HUES6 (cell line): ENCODE measurements at regions not wholly inside any gene's neighbourhood (a gene's known extent, or its start where the extent isn't known, plus 50 kb on each side); places are given as distances from the start of the nearest gene placed in this dataset.
"Not testable (repeated sequence)": the region's sequence is repeated elsewhere in the genome, so short reads cannot be mapped to it uniquely, and the experiment has no call there.

Experiments used
- H3K27ac ChIP-seq: 2 replicates; pipeline ENCODE4 v1.7.0; 2013; ENCODE audit warnings: low read depth, mild to moderate bottlenecking, low read length, inconsistent platforms
- H3K27me3 ChIP-seq: 2 replicates; pipeline ENCODE4 v1.6.1; 2013; ENCODE audit warnings: low read length; ENCODE audit not compliant: control insufficient read depth, insufficient read depth
- H3K36me3 ChIP-seq: 2 replicates; pipeline ENCODE4 v1.6.1; 2013; ENCODE audit warnings: low read length; ENCODE audit not compliant: control insufficient read depth, insufficient read depth
- H3K4me1 ChIP-seq: 2 replicates; pipeline ENCODE4 v1.6.1; 2013; ENCODE audit warnings: low read length; ENCODE audit not compliant: control insufficient read depth, insufficient read depth
- H3K4me3 ChIP-seq: 2 replicates; pipeline ENCODE4 v1.5.1; 2013; ENCODE audit warnings: low read depth, low read length
- H3K9ac ChIP-seq: one replicate; pipeline ENCODE4 v1.6.1; 2013; ENCODE audit warnings: mild to moderate bottlenecking, low read length
- H3K9me3 ChIP-seq: 2 replicates; pipeline ENCODE4 v1.6.1; 2013; ENCODE audit warnings: low read depth, low read length; ENCODE audit not compliant: control insufficient read depth, insufficient read depth

GRCh38 chr15:66980326-66980725 lies 85.1 kb upstream of the SMAD3 start:
- H3K27ac ChIP-seq, H3K4me3 ChIP-seq, H3K36me3 ChIP-seq, H3K27me3 ChIP-seq, H3K4me1 ChIP-seq, H3K9ac ChIP-seq, H3K9me3 ChIP-seq: not testable (repeated sequence)

GRCh38 chr15:66981771-66982170 lies 83.6 kb upstream of the SMAD3 start:
- Histone ChIP-seq H3K4me3 (no peak overlapping the region), H3K27me3 (no peaks in the 10 kb centered on the region), H3K4me1 (no peaks in the 10 kb centered on the region), H3K9me3 (no peaks in the 10 kb centered on the region), H3K9ac (no peak overlapping the region), H3K36me3 (no peaks in the 10 kb centered on the region), H3K27ac (no peak overlapping the region)

- H3K4me3 ChIP-seq: no peak overlapping the region
- H3K36me3 ChIP-seq: no peaks in the 10 kb centered on the region
- no peaks in the 10 kb centered on the region for H3K4me1 ChIP-seq
- no peak overlapping the region for H3K27ac ChIP-seq
- H3K9ac ChIP-seq: no peak overlapping the region
- H3K9me3 ChIP-seq: no peaks in the 10 kb centered on the region
- no peaks in the 10 kb centered on the region for H3K27me3 ChIP-seq
Measured at GRCh38 chr15:66982250-66982649, 83.2 kb upstream of the SMAD3 start.

- Histone ChIP-seq H3K27ac (no peak overlapping the region), H3K9me3 (no peaks in the 10 kb centered on the region), H3K27me3 (no peaks in the 10 kb centered on the region), H3K36me3 (no peaks in the 10 kb centered on the region), H3K4me3 (no peak overlapping the region), H3K9ac (no peak overlapping the region), H3K4me1 (no peaks in the 10 kb centered on the region)
Measured at GRCh38 chr15:66982816-66983215, 82.6 kb upstream of the SMAD3 start.

- H3K9ac ChIP-seq: no peak overlapping the region
- no peak overlapping the region for H3K27ac ChIP-seq
- no peaks in the 10 kb centered on the region for H3K36me3 ChIP-seq
- no peak overlapping the region for H3K4me3 ChIP-seq
- no peaks in the 10 kb centered on the region for H3K4me1 ChIP-seq
- H3K9me3 ChIP-seq: no peaks in the 10 kb centered on the region
- no peaks in the 10 kb centered on the region for H3K27me3 ChIP-seq
Measured at GRCh38 chr15:66985653-66986052, 79.7 kb upstream of the SMAD3 start.

GRCh38 chr15:66986951-66987350 lies 78.5 kb upstream of the SMAD3 start:
- Histone ChIP-seq H3K9ac (no peak overlapping the region), H3K4me3 (no peak overlapping the region), H3K27ac (no peak overlapping the region), H3K27me3 (no peaks in the 10 kb centered on the region), H3K9me3 (no peaks in the 10 kb centered on the region), H3K4me1 (no peaks in the 10 kb centered on the region), H3K36me3 (no peaks in the 10 kb centered on the region)

GRCh38 chr15:66993090-66993489 lies 72.3 kb upstream of the SMAD3 start:
- H3K27me3 ChIP-seq: no peaks in the 10 kb centered on the region; the same call in 1 of the 2 replicates
- H3K36me3 ChIP-seq: no peaks in the 10 kb centered on the region
- no peaks in the 10 kb centered on the region for H3K4me1 ChIP-seq
- H3K9ac ChIP-seq: no peak overlapping the region
- no peak overlapping the region for H3K27ac ChIP-seq
- H3K4me3 ChIP-seq: no peak overlapping the region
- H3K9me3 ChIP-seq: peaks cover 1% of the 10 kb centered on the region; the same call in 1 of the 2 replicates

- Histone ChIP-seq H3K27ac (no peak overlapping the region), H3K4me3 (no peak overlapping the region), H3K27me3 (no peaks in the 10 kb centered on the region; the same call in 1 of the 2 replicates), H3K36me3 (no peaks in the 10 kb centered on the region), H3K9ac (no peak overlapping the region), H3K9me3 (peaks cover 6% of the 10 kb centered on the region; the same call in 1 of the 2 replicates), H3K4me1 (no peaks in the 10 kb centered on the region)
Measured at GRCh38 chr15:66993874-66994696, 71.3 kb upstream of the SMAD3 start.

GRCh38 chr15:66994927-66995656 lies 70.3 kb upstream of the SMAD3 start:
- Histone ChIP-seq H3K4me3 (no peak overlapping the region), H3K27me3 (no peaks in the 10 kb centered on the region; the same call in 1 of the 2 replicates), H3K9me3 (peaks cover 6% of the 10 kb centered on the region; the same call in 1 of the 2 replicates), H3K27ac (no peak overlapping the region), H3K36me3 (no peaks in the 10 kb centered on the region), H3K9ac (no peak overlapping the region), H3K4me1 (no peaks in the 10 kb centered on the region)

- Histone ChIP-seq H3K27ac (no peak overlapping the region), H3K4me1 (no peaks in the 10 kb centered on the region)
Measured at GRCh38 chr15:66996094-66996493, 69.3 kb upstream of the SMAD3 start.

GRCh38 chr15:66997212-66997611 lies 68.2 kb upstream of the SMAD3 start:
- H3K4me3 ChIP-seq: no peak overlapping the region
- H3K36me3 ChIP-seq: no peaks in the 10 kb centered on the region
- H3K4me1 ChIP-seq: no peaks in the 10 kb centered on the region
- H3K9ac ChIP-seq: no peak overlapping the region
- no peaks in the 10 kb centered on the region; the same call in 1 of the 2 replicates for H3K27me3 ChIP-seq
- no peak overlapping the region for H3K27ac ChIP-seq
- H3K9me3 ChIP-seq: peaks cover 6% of the 10 kb centered on the region; the same call in 1 of the 2 replicates

More at GRCh38 chr15:66996094-66996493, 69.3 kb upstream of the SMAD3 start:
- H3K9me3 ChIP-seq: peaks cover 6% of the 10 kb centered on the region; the same call in 1 of the 2 replicates
- no peak overlapping the region for H3K9ac ChIP-seq
- H3K36me3 ChIP-seq: no peaks in the 10 kb centered on the region
- H3K27me3 ChIP-seq: no peaks in the 10 kb centered on the region; the same call in 1 of the 2 replicates
- no peak overlapping the region for H3K4me3 ChIP-seq
